Neutrophil (primary cell): ENCODE measurements at regions not wholly inside any gene's neighbourhood (a gene's known extent, or its start where the extent isn't known, plus 50 kb on each side); places are given as distances from the start of the nearest gene placed in this dataset.

Source experiments
- H3K27ac ChIP-seq: fragments of 200-600 bp; sonication (generic); 2 replicates; pipeline ENCODE4 v1.5.1; 2016; ENCODE audit warnings: mild to moderate bottlenecking, moderate library complexity
- H3K27me3 ChIP-seq: fragments of 200-600 bp; sonication (generic); 2 replicates; pipeline ENCODE4 v1.6.0; 2016; ENCODE audit warnings: mild to moderate bottlenecking
- H3K36me3 ChIP-seq: fragments of 200-600 bp; sonication (generic); 2 replicates; pipeline ENCODE4 v1.5.1; 2017
- H3K4me1 ChIP-seq, 2 experiments: fragments of 200-600 bp in 1 of 2; sonication (generic) in 1 of 2; 1 replicate in 1 of 2; 2 replicates in 1 of 2; pipeline versions ENCODE4 v1.5.1 to v1.6.1; 2013 to 2016; ENCODE audit warnings: low read depth in 1 of 2, low read length in 1 of 2, mild to moderate bottlenecking in 1 of 2, moderate library complexity in 1 of 2; ENCODE audit not compliant: control insufficient read depth in 1 of 2, insufficient read depth in 1 of 2
- H3K4me3 ChIP-seq, 2 experiments: fragments of 200-600 bp in 1 of 2; sonication (generic) in 1 of 2; 1 replicate in 1 of 2; 2 replicates in 1 of 2; pipeline ENCODE4 v1.5.1; 2013 to 2016; ENCODE audit warnings: low read depth in 1 of 2, low read length in 1 of 2, mild to moderate bottlenecking in 1 of 2, moderate library complexity in 1 of 2
- H3K9me3 ChIP-seq: fragments of 200-600 bp; sonication (generic); 2 replicates; pipeline ENCODE4 v1.5.1; 2016
- CTCF ChIP-seq: fragments of 200-600 bp; sonication (generic); IDR thresholded peaks from 2 replicates; pipeline ENCODE4 v1.5.1; 2016; ENCODE audit warnings: antibody characterized with exemption

- TF ChIP-seq CTCF, result no peak
Observed at GRCh38 chr14:104503691-104504090, 75.9 kb upstream of the C14orf180 start.

GRCh38 chr14:104504172-104504735 is 75.3 kb upstream of the C14orf180 start:
- no peak for TF ChIP-seq CTCF
- Histone ChIP-seq H3K4me1 (no peaks in the 10 kb centered on the region), H3K4me3 (no peak overlapping the region)

More at GRCh38 chr14:104503691-104504090, 75.9 kb upstream of the C14orf180 start:
- Histone ChIP-seq H3K27me3 (no peaks in the 10 kb centered on the region), H3K27ac (no peak overlapping the region), H3K36me3 (no peaks in the 10 kb centered on the region), H3K4me1 (no peaks in the 10 kb centered on the region), H3K4me3 (no peak overlapping the region), H3K9me3 (no peaks in the 10 kb centered on the region)

GRCh38 chr14:104505085-104506074 is 74.2 kb upstream of the C14orf180 start:
- TF ChIP-seq CTCF, result no peak
- H3K9me3 ChIP-seq, result no peaks in the 10 kb centered on the region
- no peaks in the 10 kb centered on the region for H3K4me1 ChIP-seq
- no peak overlapping the region for H3K4me3 ChIP-seq
- no peaks in the 10 kb centered on the region for H3K27me3 ChIP-seq
- no peak overlapping the region for H3K27ac ChIP-seq
- H3K36me3 ChIP-seq, result no peaks in the 10 kb centered on the region

More at GRCh38 chr14:104504172-104504735, 75.3 kb upstream of the C14orf180 start:
- Histone ChIP-seq H3K9me3 (no peaks in the 10 kb centered on the region), H3K36me3 (no peaks in the 10 kb centered on the region), H3K27me3 (no peaks in the 10 kb centered on the region), H3K27ac (no peak overlapping the region)

- Histone ChIP-seq H3K9me3 (no peaks in the 10 kb centered on the region), H3K27me3 (no peaks in the 10 kb centered on the region), H3K4me1 (no peaks in the 10 kb centered on the region), H3K4me3 (no peak overlapping the region), H3K36me3 (no peaks in the 10 kb centered on the region), H3K27ac (no peak overlapping the region)
- TF ChIP-seq CTCF, result no peak
Observed at GRCh38 chr14:104506461-104507253, 72.9 kb upstream of the C14orf180 start.

- H3K4me1 ChIP-seq, result no peaks in the 10 kb centered on the region
- no peaks in the 10 kb centered on the region for H3K27me3 ChIP-seq
- no peaks in the 10 kb centered on the region for H3K36me3 ChIP-seq
- no peak overlapping the region for H3K27ac ChIP-seq
- no peaks in the 10 kb centered on the region for H3K9me3 ChIP-seq
- no peak for TF ChIP-seq CTCF
- no peak overlapping the region for H3K4me3 ChIP-seq
Observed at GRCh38 chr14:104507443-104507842, 72.1 kb upstream of the C14orf180 start.
